Neural cell (in vitro differentiated cells): ENCODE measurements at regions not wholly inside any gene's neighbourhood (a gene's known extent, or its start where the extent isn't known, plus 50 kb on each side); places are given as distances from the start of the nearest gene placed in this dataset.

Source experiments
- H2AFZ ChIP-seq: fragments of 200-600, 300-800 bp; sonication (generic), shearing (Covaris generic); 2 replicates; pipeline ENCODE4 v1.6.0; 2014; ENCODE audit warnings: low read depth, mild to moderate bottlenecking, antibody characterized with exemption, low read length, moderate library complexity
- H3F3A ChIP-seq: fragments of 200-600 bp; shearing (Covaris generic); 2 replicates; pipeline ENCODE4 v1.6.1; 2016; ENCODE audit warnings: mild to moderate bottlenecking, moderate library complexity, mixed read lengths, antibody characterized with exemption, low read length; ENCODE audit not compliant: insufficient read depth, poor library complexity, severe bottlenecking
- H3K27ac ChIP-seq: fragments of 200-600, 300-800 bp; sonication (generic), shearing (Covaris generic); 2 replicates; pipeline ENCODE4 v1.5.1; 2014; ENCODE audit warnings: mild to moderate bottlenecking, low read length, moderate library complexity
- H3K27me3 ChIP-seq: fragments of 300-800, 200-600 bp; sonication (generic), shearing (Covaris generic); 2 replicates; pipeline ENCODE4 v1.6.0; 2014; ENCODE audit warnings: mild to moderate bottlenecking, low read depth, low read length, moderate library complexity; ENCODE audit not compliant: insufficient read depth
- H3K36me3 ChIP-seq: fragments of 300-800, 200-600 bp; sonication (generic), shearing (Covaris generic); 2 replicates; pipeline ENCODE4 v1.5.1; 2014; ENCODE audit warnings: mild to moderate bottlenecking, antibody characterized with exemption, low read length, moderate library complexity; ENCODE audit not compliant: insufficient read depth
- H3K4me2 ChIP-seq: fragments of 300-800, 200-600 bp; sonication (generic), shearing (Covaris generic); 2 replicates; pipeline ENCODE4 v1.6.0; 2014; ENCODE audit warnings: mild to moderate bottlenecking, low read length
- H3K4me3 ChIP-seq: fragments of 300-800, 200-600 bp; sonication (generic), shearing (Covaris generic); 2 replicates; pipeline ENCODE4 v1.5.1; 2014; ENCODE audit warnings: mild to moderate bottlenecking, low read length, moderate library complexity
- H3K79me2 ChIP-seq: fragments of 200-600 bp; shearing (Covaris generic); replicated peaks from 2 replicates; pipeline ENCODE4 v1.6.0; 2014; ENCODE audit warnings: mild to moderate bottlenecking, low read length, moderate library complexity; ENCODE audit not compliant: insufficient read depth
- H3K9ac ChIP-seq: fragments of 300-800, 200-600 bp; sonication (generic), shearing (Covaris generic); 2 replicates; pipeline ENCODE4 v1.6.1; 2016; ENCODE audit warnings: mild to moderate bottlenecking, low read length, mixed read lengths
- H3K9me2 ChIP-seq: fragments of 200-600 bp; shearing (Covaris generic); 2 replicates; pipeline ENCODE4 v1.6.1; 2016; ENCODE audit warnings: mild to moderate bottlenecking, low read length, mixed read lengths; ENCODE audit not compliant: insufficient read depth
- H3K9me3 ChIP-seq: fragments of 200-600, 300-800 bp; sonication (generic), shearing (Covaris generic); 2 replicates; pipeline ENCODE4 v1.6.1; 2016; ENCODE audit warnings: mild to moderate bottlenecking, mixed run types, low read length, moderate library complexity, mixed read lengths
- H4K20me1 ChIP-seq: fragments of 200-600 bp; shearing (Covaris generic); 2 replicates; pipeline ENCODE4 v1.6.1; 2016; ENCODE audit warnings: mild to moderate bottlenecking, mixed run types; ENCODE audit not compliant: insufficient read depth
- EP300 ChIP-seq: fragments of 450-650 bp; conservative IDR thresholded peaks from 2 replicates; pipeline ENCODE4 v1.6.1; 2014; ENCODE audit warnings: antibody characterized with exemption, mild to moderate bottlenecking, moderate library complexity; ENCODE audit not compliant: poor library complexity, severe bottlenecking
- EZH2 ChIP-seq: fragments of 200-600, 300-800 bp; shearing (Covaris generic), sonication (generic); IDR thresholded peaks from 2 replicates; pipeline ENCODE4 v1.6.1; 2014; ENCODE audit warnings: antibody characterized with exemption, low read length, borderline replicate concordance, mild to moderate bottlenecking; ENCODE audit not compliant: insufficient read depth, poor library complexity, severe bottlenecking
- MXI1 ChIP-seq: fragments of 450-650 bp; conservative IDR thresholded peaks from 2 replicates; pipeline ENCODE4 v1.6.1; 2014; ENCODE audit warnings: antibody characterized with exemption, mild to moderate bottlenecking; ENCODE audit not compliant: poor library complexity, severe bottlenecking
- POLR2AphosphoS5 ChIP-seq: IDR thresholded peaks from 2 replicates; pipeline ENCODE4 v1.6.1; 2012
- RAD21 ChIP-seq: fragments of 450-650 bp; conservative IDR thresholded peaks from 2 replicates; pipeline ENCODE4 v1.6.1; 2014; ENCODE audit warnings: antibody characterized with exemption, mild to moderate bottlenecking, moderate library complexity
- SMC3 ChIP-seq: fragments of 450-650 bp; conservative IDR thresholded peaks from 2 replicates; pipeline ENCODE4 v1.6.1; 2014; ENCODE audit warnings: antibody characterized with exemption, mild to moderate bottlenecking, moderate library complexity; ENCODE audit not compliant: poor library complexity
- TAF1 ChIP-seq: IDR thresholded peaks from 2 replicates; pipeline ENCODE4 v1.6.1; 2012; ENCODE audit warnings: low read depth
- TF ChIP-seq, protein P1 (sequence below): fragments of 450-650 bp; IDR thresholded peaks from 2 replicates; pipeline ENCODE4 v1.5.1; 2014; ENCODE audit warnings: antibody characterized with exemption, mild to moderate bottlenecking, moderate library complexity; ENCODE audit not compliant: poor library complexity, severe bottlenecking
- TF ChIP-seq, protein P2 (sequence below): IDR thresholded peaks from 2 replicates; pipeline ENCODE4 v1.6.1; 2012; ENCODE audit warnings: borderline replicate concordance

DNA sequence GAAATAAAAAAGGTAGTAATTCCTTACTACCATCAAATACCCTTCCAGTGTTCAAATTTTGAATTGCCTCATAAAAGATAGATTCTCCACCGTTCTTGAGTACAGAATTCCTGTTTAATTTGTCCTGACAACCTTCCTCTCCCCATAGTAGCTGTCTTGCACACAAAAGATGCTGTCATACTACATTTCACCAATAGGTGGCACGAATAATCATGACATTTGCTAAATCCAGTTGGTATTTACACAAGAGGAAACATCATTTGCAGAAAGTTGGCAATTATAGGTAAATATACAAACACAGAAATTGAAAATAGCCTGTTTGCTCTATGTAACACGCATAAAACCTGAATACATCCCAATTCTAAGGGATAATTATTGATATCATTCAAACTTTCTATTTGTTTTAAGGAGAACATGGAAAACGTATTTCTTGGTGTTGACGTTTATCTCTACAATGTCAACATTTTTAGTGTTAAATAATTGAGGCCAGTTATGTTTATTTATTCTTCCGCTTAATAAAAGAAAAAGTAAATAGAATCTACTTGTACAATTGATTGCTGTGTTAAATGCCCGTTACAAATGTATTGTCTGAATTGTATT, 58.3 kb upstream of the CLDN10 start:
- no peak overlapping the region for H3K27ac ChIP-seq
- TF ChIP-seq, protein P1, sequence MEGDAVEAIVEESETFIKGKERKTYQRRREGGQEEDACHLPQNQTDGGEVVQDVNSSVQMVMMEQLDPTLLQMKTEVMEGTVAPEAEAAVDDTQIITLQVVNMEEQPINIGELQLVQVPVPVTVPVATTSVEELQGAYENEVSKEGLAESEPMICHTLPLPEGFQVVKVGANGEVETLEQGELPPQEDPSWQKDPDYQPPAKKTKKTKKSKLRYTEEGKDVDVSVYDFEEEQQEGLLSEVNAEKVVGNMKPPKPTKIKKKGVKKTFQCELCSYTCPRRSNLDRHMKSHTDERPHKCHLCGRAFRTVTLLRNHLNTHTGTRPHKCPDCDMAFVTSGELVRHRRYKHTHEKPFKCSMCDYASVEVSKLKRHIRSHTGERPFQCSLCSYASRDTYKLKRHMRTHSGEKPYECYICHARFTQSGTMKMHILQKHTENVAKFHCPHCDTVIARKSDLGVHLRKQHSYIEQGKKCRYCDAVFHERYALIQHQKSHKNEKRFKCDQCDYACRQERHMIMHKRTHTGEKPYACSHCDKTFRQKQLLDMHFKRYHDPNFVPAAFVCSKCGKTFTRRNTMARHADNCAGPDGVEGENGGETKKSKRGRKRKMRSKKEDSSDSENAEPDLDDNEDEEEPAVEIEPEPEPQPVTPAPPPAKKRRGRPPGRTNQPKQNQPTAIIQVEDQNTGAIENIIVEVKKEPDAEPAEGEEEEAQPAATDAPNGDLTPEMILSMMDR: peak; percentile 18
- TF ChIP-seq, protein P2, sequence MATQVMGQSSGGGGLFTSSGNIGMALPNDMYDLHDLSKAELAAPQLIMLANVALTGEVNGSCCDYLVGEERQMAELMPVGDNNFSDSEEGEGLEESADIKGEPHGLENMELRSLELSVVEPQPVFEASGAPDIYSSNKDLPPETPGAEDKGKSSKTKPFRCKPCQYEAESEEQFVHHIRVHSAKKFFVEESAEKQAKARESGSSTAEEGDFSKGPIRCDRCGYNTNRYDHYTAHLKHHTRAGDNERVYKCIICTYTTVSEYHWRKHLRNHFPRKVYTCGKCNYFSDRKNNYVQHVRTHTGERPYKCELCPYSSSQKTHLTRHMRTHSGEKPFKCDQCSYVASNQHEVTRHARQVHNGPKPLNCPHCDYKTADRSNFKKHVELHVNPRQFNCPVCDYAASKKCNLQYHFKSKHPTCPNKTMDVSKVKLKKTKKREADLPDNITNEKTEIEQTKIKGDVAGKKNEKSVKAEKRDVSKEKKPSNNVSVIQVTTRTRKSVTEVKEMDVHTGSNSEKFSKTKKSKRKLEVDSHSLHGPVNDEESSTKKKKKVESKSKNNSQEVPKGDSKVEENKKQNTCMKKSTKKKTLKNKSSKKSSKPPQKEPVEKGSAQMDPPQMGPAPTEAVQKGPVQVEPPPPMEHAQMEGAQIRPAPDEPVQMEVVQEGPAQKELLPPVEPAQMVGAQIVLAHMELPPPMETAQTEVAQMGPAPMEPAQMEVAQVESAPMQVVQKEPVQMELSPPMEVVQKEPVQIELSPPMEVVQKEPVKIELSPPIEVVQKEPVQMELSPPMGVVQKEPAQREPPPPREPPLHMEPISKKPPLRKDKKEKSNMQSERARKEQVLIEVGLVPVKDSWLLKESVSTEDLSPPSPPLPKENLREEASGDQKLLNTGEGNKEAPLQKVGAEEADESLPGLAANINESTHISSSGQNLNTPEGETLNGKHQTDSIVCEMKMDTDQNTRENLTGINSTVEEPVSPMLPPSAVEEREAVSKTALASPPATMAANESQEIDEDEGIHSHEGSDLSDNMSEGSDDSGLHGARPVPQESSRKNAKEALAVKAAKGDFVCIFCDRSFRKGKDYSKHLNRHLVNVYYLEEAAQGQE: no peak
- no peaks in the 10 kb centered on the region for H3K79me2 ChIP-seq
- no peaks in the 10 kb centered on the region for H4K20me1 ChIP-seq
- no peaks in the 10 kb centered on the region for H3F3A ChIP-seq
- no peak overlapping the region for H3K4me2 ChIP-seq
- no peak overlapping the region for H3K9ac ChIP-seq
- no peaks in the 10 kb centered on the region for H3K36me3 ChIP-seq
- no peak overlapping the region for H3K4me3 ChIP-seq
- no peaks in the 10 kb centered on the region for H3K9me3 ChIP-seq
- H2AFZ ChIP-seq: no peak overlapping the region
- no peaks in the 10 kb centered on the region for H3K27me3 ChIP-seq
- no peaks in the 10 kb centered on the region for H3K9me2 ChIP-seq

DNA sequence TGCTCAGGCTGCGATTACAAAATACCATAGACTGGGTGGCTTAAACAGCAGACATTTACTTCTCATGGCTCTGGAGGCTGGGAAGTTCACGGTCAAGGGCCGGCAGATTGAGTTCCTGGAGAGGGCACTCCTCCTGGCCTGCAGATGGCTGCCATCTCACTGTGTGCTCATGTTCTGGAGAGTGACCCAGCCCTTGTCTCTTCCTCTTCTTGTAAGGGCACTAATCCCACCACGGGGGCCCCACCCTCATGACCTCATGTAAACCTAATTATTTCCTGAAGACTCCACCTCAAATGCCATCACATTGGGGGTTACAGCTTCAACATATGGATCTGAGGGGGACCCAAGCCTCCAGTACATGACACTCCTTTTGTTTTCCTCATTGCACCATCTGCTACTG, 56.0 kb upstream of the CLDN10 start:
- Histone ChIP-seq H3K4me3 (no peak overlapping the region), H3K9me3 (no peaks in the 10 kb centered on the region), H3K27me3 (no peaks in the 10 kb centered on the region), H3K9me2 (no peaks in the 10 kb centered on the region), H2AFZ (no peak overlapping the region), H3K4me2 (no peak overlapping the region), H3K27ac (no peak overlapping the region), H3K79me2 (no peaks in the 10 kb centered on the region), H4K20me1 (no peaks in the 10 kb centered on the region), H3K9ac (no peak overlapping the region), H3K36me3 (no peaks in the 10 kb centered on the region), H3F3A (no peaks in the 10 kb centered on the region)
- TF ChIP-seq EP300 (no peak), EZH2 (no peak), RAD21 (no peak), POLR2AphosphoS5 (no peak), TAF1 (no peak), SMC3 (no peak), MXI1 (no peak)
- TF ChIP-seq, protein P2: no peak
- TF ChIP-seq, protein P1: no peak
